HG03571 (cell line): ENCODE measurements at regions not wholly inside any gene's neighbourhood (a gene's known extent, or its start where the extent isn't known, plus 50 kb on each side); places are given as distances from the start of the nearest gene placed in this dataset.

Experiments
- ATAC-seq: cut with Tn5 transposase; IDR thresholded peaks from one replicate; pipeline ENCODE4 v1.9.1; 2021; ENCODE audit not compliant: unreplicated experiment

DNA sequence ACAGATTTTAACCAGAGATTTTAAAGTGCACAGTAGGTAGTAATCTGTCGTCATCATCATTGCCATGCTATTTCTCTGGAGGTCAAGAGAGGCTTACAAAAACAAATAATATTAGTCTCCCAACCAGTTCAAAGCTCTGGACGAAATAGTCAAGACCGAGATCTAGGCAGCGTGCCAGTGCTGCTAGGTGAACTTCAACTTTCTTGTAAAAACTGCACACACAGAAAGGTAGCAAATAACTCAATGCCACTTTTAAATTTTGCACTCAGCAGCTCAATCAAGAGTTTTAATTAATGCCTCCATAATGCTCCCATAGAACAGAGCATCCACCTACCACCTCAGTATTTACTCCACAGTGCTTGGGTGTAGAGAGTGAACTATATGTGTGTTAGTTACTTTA, 656.8 kb downstream of the IRX1 start:
- no peak for ATAC-seq

DNA sequence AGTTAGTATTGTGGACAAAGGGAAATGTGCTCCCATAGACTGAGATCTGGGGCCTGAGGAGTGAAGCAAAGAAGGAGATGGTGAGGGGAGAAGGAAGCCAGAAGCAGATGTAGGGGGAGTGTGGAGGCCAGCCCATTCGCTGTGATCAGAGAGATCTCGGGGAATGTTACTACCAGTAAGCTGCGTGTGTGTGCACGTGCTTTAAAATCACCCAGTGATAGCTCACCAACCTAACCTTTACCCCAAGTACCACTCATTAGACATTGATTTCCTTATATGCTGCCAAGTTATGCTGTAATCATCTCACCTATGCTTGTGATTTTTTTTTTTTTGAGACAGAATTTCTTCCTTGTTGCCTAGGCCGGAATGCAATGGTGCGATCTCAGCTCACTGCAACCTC, 659.1 kb downstream of the IRX1 start:
- ATAC-seq = no peak

DNA sequence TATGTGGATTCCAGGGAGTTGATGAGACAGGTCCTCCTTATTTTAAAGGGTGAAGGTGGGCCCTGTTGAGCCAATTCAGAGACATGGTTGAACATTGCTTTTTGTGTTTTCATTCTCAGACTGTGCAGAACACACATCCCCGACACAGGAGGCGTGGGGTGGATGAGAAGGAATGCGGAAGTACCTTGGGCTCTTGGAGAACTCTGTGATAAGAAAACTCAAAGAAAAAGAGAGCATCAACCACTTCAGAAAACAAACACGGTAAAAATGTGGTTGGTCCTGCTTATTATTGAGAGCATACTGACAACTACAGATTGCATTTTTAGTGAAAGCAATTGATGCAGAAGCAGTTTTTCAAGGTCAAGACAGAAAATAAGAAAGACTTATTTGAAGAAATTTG, 659.8 kb downstream of the IRX1 start:
- ATAC-seq = no peak

DNA sequence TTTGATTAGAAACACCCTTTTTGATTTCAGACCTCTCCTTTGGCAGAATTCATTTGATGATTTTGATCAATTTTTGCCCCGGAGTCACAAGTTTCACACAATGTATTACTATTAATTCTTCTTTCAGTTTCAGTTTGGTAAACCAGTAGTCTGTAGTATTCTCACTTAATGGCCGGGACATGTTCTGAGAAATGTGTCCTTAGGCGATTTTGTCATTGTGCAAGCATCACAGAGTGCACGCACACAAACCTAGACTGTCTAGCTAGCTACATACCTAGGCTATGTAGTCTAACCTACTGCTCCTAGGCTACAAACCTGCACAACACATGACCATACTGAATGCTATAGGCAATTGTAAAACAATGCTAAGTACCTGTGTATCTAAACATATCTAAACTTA, 662.5 kb downstream of the IRX1 start:
- no peak for ATAC-seq

DNA sequence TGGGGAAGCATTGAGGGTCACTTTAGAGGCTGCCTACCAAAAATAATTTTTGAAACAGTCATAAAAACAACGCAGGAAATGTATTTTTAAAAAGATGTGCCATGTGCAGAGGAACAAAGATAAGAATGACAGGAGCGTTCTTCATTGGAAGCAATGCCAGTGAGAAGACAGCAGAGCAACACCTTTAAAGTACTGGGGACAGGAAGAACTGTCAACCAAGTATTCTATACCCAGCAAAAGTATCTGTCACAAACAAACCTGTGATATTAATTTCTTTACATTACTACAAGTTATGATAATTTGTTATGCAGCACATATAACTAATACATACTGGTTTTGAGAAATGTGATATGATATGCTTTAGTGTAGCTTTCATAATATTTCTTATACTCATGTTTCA, 675.6 kb downstream of the IRX1 start:
- ATAC-seq = no peak

DNA sequence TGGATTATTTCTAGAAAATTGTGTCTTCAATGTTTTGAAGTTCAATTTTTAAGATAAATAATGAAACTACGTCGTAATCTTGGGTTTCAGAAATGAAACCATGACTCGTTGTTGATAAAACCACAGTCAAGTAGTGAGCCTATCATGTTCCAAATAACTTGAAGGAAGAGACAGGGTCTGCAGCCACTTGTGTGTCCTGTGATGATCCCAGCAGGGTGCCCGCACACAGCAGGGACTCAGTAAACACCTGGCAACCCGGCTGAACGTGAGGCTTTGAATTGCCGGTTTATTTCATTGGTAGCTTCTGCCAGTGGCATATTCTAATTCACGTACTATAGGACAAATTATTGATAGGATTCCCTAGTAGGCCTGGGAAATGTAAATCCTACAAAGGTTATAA, 679.6 kb downstream of the IRX1 start:
- no peak for ATAC-seq

DNA sequence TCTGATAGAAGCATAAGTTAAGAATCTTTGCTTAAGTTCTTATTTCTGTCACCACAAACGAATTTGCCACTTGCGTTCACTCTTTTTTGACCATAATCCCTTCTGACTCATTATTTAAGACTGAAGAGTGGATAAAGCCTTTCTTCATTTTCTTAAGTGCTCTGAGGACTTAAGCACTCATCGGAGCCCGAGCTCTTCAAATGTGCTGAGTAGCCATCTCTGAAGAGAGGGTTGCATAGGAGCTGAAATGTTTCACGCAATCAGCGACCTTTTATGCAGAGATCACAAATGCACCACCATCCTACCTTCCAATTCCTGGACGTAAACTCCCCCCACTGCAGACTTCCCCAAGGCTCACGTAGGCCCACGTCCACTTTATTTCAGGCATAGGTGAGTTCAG, 699.2 kb downstream of the IRX1 start:
- no peak for ATAC-seq

DNA sequence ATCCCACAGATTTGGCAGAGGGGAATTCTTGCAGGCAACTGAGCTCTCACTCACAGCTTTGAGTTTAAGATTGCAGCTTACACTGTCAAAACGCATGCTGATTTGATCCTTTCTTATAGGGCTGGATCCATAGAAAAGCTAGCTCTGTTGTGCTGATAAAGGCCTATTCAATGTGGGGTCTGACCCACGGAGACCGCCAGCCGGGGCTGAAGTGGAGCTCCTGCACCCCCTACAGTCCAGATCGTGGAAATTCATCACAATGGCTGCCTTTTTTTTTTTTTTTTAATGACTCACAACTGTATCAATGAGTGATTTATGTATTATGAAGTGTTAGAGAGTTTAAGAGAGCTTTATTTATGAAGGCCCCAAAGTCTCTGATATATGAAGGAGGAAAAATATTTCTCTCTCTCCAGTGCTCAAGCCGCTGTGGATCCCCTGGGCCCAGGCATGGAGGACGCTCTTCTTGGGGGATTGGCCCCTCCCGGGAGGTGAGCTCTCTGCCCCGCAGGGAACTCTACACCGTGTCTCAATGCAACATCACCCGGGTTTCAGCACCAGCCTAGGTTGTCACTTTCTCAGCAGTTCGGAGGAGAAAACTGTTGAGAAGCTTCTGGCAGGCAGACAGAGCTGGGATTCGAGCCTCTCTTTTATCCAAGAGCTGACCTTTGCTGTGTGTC, 700.2 kb downstream of the IRX1 start:
- no peak for ATAC-seq

DNA sequence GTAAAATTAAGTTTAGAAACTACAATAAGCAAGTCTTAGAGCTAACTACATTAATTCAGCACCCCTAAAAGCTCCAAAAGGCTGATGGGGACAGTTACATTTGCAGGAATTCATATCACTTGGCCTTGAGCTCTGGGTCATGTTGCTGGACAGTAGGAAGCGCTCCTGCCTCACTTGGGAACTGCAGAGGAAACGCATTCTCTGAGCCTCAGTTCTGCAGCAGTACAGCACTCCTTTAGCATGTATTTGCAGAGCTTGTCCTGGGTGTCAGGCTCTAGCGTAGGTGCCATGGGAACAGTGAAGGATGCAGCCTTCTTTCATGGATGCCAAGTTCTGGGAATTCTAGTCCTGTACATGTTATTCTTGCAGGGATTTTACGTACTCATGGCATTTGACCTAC, 710.4 kb downstream of the IRX1 start:
- no peak for ATAC-seq

DNA sequence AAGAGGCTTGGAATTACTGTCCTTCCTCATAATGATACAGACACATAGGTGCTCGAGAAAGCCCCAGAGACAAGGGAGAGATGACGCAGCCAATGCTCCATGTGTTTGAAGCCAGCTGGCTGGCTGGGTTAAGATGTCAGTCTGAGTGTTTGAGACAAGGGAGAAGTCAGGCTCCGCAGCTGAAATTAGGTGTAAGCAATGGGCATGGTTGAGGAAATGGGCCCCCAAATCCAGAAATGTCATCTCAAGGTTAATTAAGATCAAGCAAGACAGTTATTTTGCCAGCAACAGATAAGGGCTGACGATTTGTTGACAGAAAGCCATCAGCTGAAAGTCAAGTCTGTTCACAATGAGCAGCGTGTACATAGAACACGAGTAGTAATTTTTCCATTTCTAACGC, 713.4 kb downstream of the IRX1 start:
- no peak for ATAC-seq

DNA sequence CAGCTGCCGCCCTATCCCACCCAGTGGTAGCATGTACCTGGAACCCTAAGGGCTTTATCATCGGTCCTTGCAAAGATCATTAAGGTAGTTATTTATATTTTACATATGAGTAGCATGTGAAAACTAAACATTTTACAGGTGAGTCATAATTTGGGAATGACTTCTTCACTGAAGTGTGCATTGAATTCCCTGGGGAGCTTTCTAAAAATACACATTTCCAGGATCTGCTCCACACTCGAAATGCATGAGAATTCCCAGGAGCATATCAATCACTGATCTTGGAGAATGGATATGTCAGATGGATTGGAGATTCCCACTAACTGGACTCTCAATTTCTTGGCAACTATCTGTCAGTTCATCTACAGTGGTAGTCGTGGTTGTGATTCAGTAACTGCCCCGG, 717.5 kb downstream of the IRX1 start:
- no peak for ATAC-seq

DNA sequence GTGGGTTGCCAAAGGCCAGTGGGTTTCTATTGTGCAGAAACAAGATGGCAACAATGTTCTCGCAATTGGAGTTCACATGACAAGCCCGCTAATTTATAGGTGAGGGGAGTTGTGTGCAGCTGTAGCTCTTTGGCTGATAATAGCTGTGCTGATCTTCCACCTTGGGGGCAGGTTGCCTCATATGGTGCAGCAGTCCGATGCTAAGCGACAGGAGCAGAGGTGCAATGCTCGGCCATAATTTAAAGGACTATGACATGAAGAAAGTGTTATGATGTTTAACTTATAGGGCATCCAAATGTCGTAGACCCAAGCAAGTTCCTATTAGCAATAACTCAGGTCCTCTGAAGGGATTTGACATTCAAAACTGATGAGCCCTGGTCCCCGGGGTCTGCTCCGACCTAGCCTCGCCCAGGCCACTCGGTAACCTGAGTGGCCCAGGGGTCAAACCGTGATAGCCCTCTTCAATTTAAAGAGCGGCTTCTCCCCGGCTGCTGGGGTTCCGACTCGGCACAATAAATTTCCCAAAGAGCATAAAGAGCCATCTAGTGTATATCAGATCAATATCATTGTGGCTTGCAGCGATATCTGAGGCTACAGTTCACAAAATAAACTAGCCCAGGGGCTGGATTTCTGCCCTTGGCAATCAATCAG, 724.0 kb downstream of the IRX1 start:
- no peak for ATAC-seq

DNA sequence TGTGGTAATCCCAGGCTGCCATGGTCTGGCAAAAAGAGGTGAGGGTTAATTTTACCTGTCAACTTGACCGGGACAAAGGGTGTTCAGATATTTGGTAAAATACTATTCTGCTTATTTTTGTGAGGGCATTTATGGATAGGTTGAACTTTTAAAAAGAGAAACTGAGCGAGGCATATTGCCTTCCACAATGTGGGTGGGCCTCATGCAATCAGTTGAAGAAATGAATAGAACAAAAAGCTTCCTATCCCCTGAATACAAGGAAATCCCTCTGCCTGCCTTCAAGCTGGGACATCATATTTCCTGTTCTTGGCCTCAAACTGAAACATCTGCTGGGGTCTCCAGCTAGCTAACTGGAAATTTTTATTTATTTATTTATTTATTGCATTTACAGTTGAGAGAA, 734.7 kb downstream of the IRX1 start:
- no peak for ATAC-seq

DNA sequence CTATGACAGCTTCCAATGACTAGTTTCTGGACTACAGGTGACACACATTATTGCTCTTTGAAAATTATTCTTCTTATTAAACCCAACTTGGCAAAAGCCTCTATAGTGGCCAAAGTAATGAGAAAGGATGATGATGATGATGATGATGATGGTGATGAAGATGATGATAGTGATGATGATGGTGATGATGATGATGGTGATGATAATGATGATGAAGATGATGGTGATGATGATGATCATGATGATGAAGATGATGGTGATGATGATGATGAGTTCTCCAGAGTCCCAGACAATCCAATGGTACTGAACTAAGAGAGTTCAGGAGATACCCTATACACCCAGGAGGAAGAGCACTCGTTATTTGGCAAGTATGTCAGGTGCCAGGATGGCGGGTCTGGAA, 739.4 kb downstream of the IRX1 start:
- no peak for ATAC-seq

DNA sequence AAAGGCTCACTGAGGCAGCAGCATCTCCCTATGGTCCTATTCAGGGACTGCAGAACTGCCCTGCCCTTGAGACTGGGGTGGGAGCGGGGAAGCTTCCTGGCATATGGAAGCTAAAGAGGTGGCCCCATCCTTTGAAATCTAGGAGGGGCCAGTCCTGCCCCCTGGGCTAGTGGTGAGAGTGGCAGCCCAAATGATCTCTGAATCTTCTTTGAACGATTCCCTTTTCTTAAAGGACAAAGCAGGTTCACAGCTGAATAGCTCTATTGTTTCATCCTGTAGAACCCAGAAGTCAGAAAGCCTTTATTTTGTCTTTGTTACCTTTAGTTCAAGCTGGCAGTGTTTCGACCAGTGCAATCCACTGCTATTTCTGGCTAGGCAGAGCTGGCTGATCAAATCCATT, 741.9 kb downstream of the IRX1 start:
- ATAC-seq = no peak

DNA sequence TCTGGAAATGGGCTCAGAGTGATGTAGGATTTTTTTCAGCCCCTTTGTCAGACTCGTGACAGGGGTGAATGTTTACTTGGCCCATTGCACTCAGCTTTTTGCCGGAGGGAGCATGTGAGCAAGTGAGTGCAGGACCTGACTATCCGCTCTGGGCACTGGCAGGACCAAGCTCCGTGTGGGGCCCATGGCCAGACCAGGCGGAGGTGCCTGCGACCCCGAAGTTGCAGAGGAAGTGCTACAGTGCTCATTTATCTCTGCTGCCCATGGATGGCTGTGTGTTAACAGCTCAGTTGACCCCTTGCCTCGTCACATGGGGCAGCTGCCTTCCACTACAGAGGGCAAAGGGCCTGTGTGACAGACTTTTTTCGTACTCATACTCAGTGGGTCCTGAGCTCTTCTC, 744.3 kb downstream of the IRX1 start:
- no peak for ATAC-seq

DNA sequence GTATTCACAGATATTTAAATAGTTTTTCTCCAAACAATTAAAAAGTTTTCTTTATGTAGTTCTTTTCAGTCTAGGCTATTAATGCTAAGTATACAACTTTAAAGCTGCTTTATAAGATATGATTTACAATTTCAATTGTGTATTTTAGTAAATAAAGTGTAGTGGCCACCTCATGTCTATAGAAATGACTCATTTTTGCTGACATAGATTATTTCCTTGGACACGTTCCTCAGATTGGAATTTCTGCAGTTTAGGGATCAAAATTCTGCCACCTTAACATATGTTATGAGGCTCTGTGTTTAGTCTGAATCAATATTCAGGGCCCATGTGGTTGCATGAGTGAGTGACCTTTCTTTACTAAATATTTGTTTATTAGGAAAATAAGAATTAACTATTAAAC, 750.2 kb downstream of the IRX1 start:
- ATAC-seq = no peak

DNA sequence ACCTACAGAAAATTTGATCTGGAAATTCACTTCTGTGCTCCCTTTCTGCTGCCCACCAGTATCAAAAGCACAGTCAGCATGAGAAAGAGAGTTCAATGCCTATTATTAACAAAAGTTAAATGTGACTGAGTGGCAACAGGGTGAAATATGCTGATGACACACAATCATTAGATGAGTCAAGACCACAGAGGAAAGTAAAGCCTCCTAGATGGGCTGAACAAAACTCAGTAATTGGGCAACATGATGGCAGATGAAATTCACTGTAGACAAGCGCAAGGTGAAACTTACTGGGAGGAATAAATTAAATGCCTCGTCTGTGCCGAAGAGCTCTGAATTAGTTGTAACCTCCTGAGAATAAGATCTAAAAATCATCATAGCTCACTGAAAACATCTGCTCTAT, 752.8 kb downstream of the IRX1 start:
- no peak for ATAC-seq

DNA sequence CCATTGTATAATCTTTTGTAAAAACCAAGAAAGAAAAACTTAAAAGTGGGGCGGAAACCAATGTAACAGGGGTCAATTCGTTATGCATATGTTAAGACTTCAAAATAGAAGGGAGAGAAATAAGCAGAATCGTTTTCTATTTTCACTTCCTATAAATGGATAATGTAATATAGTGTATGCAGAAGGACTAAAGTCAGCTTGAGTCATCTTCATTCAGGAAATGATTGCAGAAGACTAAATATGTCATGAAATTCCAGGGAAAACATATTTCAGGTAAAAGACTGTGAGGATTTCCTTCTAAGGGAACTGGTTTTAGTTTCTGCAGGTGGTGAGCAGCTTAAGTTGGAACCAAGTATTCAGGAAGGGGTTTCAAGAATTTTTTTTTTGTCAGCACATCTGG, 753.3 kb downstream of the IRX1 start:
- ATAC-seq = no peak

DNA sequence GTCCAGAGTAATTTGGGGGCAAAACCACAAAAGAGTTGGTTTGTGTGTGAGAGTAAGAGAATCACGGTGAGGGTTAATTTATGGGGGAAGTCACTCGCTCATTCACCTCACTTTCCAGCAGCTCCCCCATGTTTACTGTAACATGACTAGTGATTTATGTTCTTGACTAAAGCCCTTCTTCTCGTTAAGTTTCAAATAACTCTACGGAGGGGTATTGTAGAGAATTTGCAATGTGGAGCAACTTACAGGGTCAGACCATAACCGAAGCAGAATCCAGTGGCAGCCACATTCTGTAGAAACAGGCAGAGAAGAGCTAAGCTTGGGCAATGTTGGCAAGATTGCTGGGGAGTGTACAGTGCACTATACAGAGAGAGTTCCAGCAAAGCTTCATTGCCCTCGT, 760.6 kb downstream of the IRX1 start:
- ATAC-seq = no peak

DNA sequence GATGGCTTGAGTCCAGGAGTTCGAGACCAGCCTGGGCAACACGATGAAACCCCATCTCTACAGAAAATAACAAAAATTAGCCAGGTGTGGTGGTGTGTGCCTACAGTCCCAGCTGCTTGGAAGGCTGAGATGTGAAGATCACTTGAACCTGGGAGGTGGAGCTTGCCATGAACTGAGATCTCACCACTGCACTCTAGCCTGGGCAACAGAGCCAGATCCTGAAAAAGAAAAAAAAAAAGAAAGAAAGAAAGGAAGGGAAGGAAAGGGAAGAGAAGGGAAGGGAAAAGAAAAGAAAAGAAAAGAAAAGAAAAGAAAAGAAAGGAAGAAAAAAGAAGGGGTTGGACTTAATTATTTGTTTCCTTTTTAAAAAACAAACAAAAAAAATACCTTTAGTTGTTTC, 764.2 kb downstream of the IRX1 start:
- ATAC-seq = no peak

DNA sequence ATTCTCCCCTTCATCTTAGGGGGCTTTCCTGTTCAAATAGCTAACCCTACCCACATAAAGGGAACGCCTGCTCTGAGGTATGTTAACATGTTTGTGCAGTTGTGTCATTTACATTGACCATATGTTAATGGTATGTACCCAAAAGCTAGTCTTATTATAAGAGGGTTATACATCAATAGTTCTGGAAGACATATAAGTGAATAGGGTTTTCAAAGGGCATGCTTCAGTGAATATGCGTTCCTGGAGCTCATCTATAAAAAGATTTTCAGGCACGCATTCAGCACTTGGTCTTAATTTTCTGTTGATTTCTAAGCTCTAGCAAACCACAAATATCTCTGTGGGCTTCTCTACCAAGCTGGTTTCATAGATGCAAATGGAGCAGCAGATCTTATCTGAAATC, 766.1 kb downstream of the IRX1 start:
- ATAC-seq = no peak

DNA sequence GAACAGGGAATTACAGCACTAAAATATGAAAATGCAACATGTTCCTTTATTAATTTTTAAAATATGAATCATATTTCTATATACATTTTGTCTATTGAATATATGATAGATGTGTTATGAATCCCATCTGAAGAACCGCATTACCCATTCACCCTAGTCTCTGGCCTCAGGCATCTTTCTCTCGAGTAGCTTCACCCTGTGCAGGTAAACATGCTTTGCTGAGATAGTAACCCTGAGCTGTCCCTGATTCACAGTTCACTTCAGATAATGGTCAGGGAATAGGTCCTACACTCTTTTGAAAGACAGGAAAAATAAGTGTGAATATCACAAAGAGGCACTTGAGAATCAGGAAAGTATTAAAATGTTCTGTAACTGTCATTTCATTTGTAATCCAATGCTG, 766.8 kb downstream of the IRX1 start:
- no peak for ATAC-seq
